Fibroblast of lung (primary cell): ENCODE measurements at regions not wholly inside any gene's neighbourhood (a gene's known extent, or its start where the extent isn't known, plus 50 kb on each side); places are given as distances from the start of the nearest gene placed in this dataset.

Experiments used
- DNase-seq, 2 donors: peaks; one replicate each; pipeline versions ENCODE4 v3.0.0 to v3.0.0-alpha.2; 2010; ENCODE audit warnings: low read depth in 2 of 2
- H2AFZ ChIP-seq: 2 replicates; pipeline ENCODE4 v1.5.1; 2012; ENCODE audit warnings: low read length, control low read depth, inconsistent platforms
- H3K27ac ChIP-seq: 2 replicates; pipeline ENCODE4 v1.5.1; 2011; ENCODE audit warnings: low read length, control low read depth; ENCODE audit not compliant: insufficient read depth
- H3K27me3 ChIP-seq: 2 replicates; pipeline ENCODE4 v1.5.1; 2011; ENCODE audit warnings: mild to moderate bottlenecking, low read length; ENCODE audit not compliant: control insufficient read depth, insufficient read depth
- H3K36me3 ChIP-seq: 2 replicates; pipeline ENCODE4 v1.5.1; 2011; ENCODE audit warnings: low read length; ENCODE audit not compliant: control insufficient read depth, insufficient read depth
- H3K4me1 ChIP-seq: 2 replicates; pipeline ENCODE4 v1.5.1; 2011; ENCODE audit warnings: low read length; ENCODE audit not compliant: control insufficient read depth, insufficient read depth; ENCODE audit errors: extremely low read depth
- H3K4me2 ChIP-seq: 2 replicates; pipeline ENCODE4 v1.5.1; 2011; ENCODE audit warnings: low read length, control low read depth; ENCODE audit not compliant: insufficient read depth; ENCODE audit errors: extremely low read depth
- H3K4me3 ChIP-seq, 4 experiments: fragments of 200-600 bp in 1 of 4; sonication (generic) in 1 of 4; replicated peaks in 1 of 4; 2 replicates each; pipeline ENCODE4 v1.5.1; 2011 to 2016; ENCODE audit warnings: low read length in 4 of 4, low read depth in 3 of 4, mild to moderate bottlenecking in 3 of 4, control low read depth in 2 of 4, inconsistent platforms in 1 of 4, mixed read lengths in 1 of 4; ENCODE audit not compliant: insufficient read depth in 1 of 4; ENCODE audit errors: control extremely low read depth in 1 of 4
- H3K79me2 ChIP-seq: 2 replicates; pipeline ENCODE4 v1.5.1; 2012; ENCODE audit warnings: mild to moderate bottlenecking, low read length, inconsistent platforms; ENCODE audit not compliant: control insufficient read depth, insufficient read depth
- H3K9ac ChIP-seq: 2 replicates; pipeline ENCODE4 v1.5.1; 2011; ENCODE audit warnings: mild to moderate bottlenecking, low read length, control low read depth; ENCODE audit not compliant: insufficient read depth
- H3K9me3 ChIP-seq: 2 replicates; pipeline ENCODE4 v1.5.1; 2012; ENCODE audit warnings: low read depth, low read length; ENCODE audit not compliant: control insufficient read depth, insufficient read depth
- H4K20me1 ChIP-seq: 2 replicates; pipeline ENCODE4 v1.5.1; 2011; ENCODE audit warnings: low read length; ENCODE audit not compliant: control insufficient read depth, insufficient read depth; ENCODE audit errors: extremely low read depth
- EZH2 ChIP-seq: IDR thresholded peaks from 2 replicates; pipeline ENCODE4 v1.5.1; 2012; ENCODE audit warnings: low read length, control low read depth, mild to moderate bottlenecking; ENCODE audit errors: missing control alignments
- TF ChIP-seq, protein P1 (sequence below), 2 donors: IDR thresholded peaks in 1 of 2; conservative IDR thresholded peaks in 1 of 2; 1 replicate in 1 of 2; 2 replicates in 1 of 2; pipeline ENCODE4 v1.5.1; 2011 to 2012; ENCODE audit warnings: low read length in 2 of 2, control low read depth in 1 of 2, inconsistent platforms in 1 of 2, low read depth in 1 of 2, mild to moderate bottlenecking in 1 of 2

DNA sequence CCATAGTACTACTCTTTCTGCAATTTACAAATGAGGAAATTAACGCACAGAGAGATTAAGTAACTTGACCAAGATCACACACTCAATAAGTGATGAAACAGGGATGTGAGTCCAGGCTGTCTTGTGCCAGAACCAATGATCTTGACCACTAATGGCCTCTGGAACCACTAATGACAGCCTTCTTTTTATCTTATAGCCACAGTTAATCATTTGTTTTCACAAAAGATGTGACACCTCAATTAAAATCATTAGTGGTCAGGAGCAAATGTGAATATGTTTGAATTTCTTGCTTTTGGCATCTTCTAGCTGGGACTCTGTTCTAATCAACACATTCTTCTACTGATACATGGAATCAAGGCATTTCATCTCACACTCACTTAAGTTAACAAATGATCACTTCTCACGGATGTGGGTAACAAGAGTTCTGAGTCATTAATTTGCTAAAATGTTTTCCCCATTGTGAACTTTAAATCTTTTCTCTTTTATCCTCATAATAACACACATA is 102.7 kb upstream of the CD180 start:
- no peaks in the 10 kb centered on the region for H3K79me2 ChIP-seq
- H3K9me3 ChIP-seq, result no peaks in the 10 kb centered on the region
- no peak overlapping the region for H3K9ac ChIP-seq
- H3K4me1 ChIP-seq, result peaks cover 18% of the 10 kb centered on the region
- H3K4me2 ChIP-seq, result no peak overlapping the region
- TF ChIP-seq EZH2, result no peak
- TF ChIP-seq, protein P1, sequence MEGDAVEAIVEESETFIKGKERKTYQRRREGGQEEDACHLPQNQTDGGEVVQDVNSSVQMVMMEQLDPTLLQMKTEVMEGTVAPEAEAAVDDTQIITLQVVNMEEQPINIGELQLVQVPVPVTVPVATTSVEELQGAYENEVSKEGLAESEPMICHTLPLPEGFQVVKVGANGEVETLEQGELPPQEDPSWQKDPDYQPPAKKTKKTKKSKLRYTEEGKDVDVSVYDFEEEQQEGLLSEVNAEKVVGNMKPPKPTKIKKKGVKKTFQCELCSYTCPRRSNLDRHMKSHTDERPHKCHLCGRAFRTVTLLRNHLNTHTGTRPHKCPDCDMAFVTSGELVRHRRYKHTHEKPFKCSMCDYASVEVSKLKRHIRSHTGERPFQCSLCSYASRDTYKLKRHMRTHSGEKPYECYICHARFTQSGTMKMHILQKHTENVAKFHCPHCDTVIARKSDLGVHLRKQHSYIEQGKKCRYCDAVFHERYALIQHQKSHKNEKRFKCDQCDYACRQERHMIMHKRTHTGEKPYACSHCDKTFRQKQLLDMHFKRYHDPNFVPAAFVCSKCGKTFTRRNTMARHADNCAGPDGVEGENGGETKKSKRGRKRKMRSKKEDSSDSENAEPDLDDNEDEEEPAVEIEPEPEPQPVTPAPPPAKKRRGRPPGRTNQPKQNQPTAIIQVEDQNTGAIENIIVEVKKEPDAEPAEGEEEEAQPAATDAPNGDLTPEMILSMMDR (conservative IDR thresholded peaks at IDR 0.05 in 1 of 2, IDR thresholded peaks at IDR 0.05 in 1 of 2; ENCODE audit: low read depth in 1 of 2, low read length in 2 of 2), result no peak
- no peaks in the 10 kb centered on the region for H4K20me1 ChIP-seq
- no peaks in the 10 kb centered on the region for H3K36me3 ChIP-seq
- peak; percentile 73 to 95 for DNase-seq
- H3K27ac ChIP-seq, result no peak overlapping the region
- H3K4me3 ChIP-seq, result no peak overlapping the region
- H3K27me3 ChIP-seq, result no peaks in the 10 kb centered on the region
- no peak overlapping the region for H2AFZ ChIP-seq

GRCh38 chr5:67297802-67298532 is 101.4 kb upstream of the CD180 start:
- no peaks in the 10 kb centered on the region for H3K9me3 ChIP-seq
- no peak for DNase-seq
- no peak overlapping the region for H2AFZ ChIP-seq
- no peak overlapping the region for H3K4me3 ChIP-seq
- no peaks in the 10 kb centered on the region for H4K20me1 ChIP-seq
- H3K27me3 ChIP-seq, result no peaks in the 10 kb centered on the region
- H3K27ac ChIP-seq, result no peak overlapping the region
- H3K79me2 ChIP-seq, result no peaks in the 10 kb centered on the region
- no peak overlapping the region for H3K4me2 ChIP-seq
- peaks cover 17% of the 10 kb centered on the region for H3K4me1 ChIP-seq
- H3K36me3 ChIP-seq, result no peaks in the 10 kb centered on the region
- no peak overlapping the region for H3K9ac ChIP-seq
- TF ChIP-seq EZH2, result no peak
- TF ChIP-seq, protein P1 (conservative IDR thresholded peaks at IDR 0.05 in 1 of 2, IDR thresholded peaks at IDR 0.05 in 1 of 2; ENCODE audit: low read depth in 1 of 2, low read length in 2 of 2), result no peak

DNA sequence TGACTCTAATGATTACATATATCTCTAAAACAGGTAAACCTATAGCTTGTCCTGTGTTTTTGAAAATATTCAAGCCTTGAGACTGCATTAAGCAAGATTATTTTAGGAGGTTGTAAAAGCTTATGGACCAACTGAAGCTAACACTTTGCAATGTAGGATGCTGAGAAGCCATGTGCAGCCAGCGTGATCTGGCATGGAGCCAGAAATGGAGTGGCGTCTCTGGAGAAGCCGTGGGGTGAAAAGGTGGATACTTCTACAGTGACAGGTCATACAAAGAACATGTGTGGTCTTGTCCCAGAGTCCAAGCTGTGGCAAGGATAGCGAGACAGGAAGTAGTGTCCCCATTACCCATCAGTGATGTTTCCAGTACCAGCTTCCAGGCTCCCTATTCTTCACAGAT is 100.8 kb upstream of the CD180 start:
- TF ChIP-seq EZH2, result no peak
- TF ChIP-seq, protein P1 (conservative IDR thresholded peaks at IDR 0.05 in 1 of 2, IDR thresholded peaks at IDR 0.05 in 1 of 2; ENCODE audit: low read depth in 1 of 2, low read length in 2 of 2), result no peak
- H3K4me1 ChIP-seq, result peaks cover 17% of the 10 kb centered on the region
- no peaks in the 10 kb centered on the region for H3K9me3 ChIP-seq
- DNase-seq, result no peak
- no peaks in the 10 kb centered on the region for H3K36me3 ChIP-seq
- H3K27me3 ChIP-seq, result no peaks in the 10 kb centered on the region
- H3K4me2 ChIP-seq, result no peak overlapping the region
- H3K4me3 ChIP-seq, result no peak overlapping the region
- no peak overlapping the region for H2AFZ ChIP-seq
- H3K79me2 ChIP-seq, result no peaks in the 10 kb centered on the region
- no peaks in the 10 kb centered on the region for H4K20me1 ChIP-seq
- H3K9ac ChIP-seq, result no peak overlapping the region
- H3K27ac ChIP-seq, result no peak overlapping the region
